ENCODE measurements at regions not wholly inside any gene's neighbourhood (a gene's known extent, or its start where the extent isn't known, plus 50 kb on each side); places are given as distances from the start of the nearest gene placed in this dataset.

DNA sequence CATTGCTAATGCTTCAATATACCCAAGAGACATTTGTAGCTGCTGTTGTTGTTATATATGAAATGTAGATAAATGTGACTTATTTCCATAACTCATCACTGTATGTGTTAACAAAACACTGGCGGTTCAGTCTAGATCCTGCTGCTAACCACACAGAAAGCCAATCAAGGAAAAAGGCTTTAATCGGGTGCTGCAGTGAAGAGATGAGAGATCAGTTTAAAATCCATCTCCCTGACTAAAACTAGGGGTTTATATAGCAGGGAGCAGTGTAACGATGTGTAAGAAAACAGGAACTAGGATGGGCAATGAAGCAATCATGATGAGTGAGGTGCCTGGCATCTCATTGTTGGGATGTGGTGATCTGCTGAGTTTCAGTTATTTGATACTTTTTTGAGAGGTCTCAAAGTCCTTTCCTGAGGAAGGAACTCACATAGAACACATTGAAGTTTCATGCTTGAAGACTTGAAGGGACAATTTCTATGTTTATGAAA, 677.7 kb upstream of the CDH7 start:
- TF ChIP-seq, protein P1, sequence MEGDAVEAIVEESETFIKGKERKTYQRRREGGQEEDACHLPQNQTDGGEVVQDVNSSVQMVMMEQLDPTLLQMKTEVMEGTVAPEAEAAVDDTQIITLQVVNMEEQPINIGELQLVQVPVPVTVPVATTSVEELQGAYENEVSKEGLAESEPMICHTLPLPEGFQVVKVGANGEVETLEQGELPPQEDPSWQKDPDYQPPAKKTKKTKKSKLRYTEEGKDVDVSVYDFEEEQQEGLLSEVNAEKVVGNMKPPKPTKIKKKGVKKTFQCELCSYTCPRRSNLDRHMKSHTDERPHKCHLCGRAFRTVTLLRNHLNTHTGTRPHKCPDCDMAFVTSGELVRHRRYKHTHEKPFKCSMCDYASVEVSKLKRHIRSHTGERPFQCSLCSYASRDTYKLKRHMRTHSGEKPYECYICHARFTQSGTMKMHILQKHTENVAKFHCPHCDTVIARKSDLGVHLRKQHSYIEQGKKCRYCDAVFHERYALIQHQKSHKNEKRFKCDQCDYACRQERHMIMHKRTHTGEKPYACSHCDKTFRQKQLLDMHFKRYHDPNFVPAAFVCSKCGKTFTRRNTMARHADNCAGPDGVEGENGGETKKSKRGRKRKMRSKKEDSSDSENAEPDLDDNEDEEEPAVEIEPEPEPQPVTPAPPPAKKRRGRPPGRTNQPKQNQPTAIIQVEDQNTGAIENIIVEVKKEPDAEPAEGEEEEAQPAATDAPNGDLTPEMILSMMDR (IDR thresholded peaks at IDR 0.05; ENCODE audit: insufficient read depth, low read length, poor library complexity, severe bottlenecking) = no peak
- no peak for TF ChIP-seq EZH2phosphoT487 (conservative IDR thresholded peaks at IDR 0.05; ENCODE audit: low read length)

All from SU-DHL-6 (cell line).